ENCODE measurements at regions not wholly inside any gene's neighbourhood (a gene's known extent, or its start where the extent isn't known, plus 50 kb on each side); places are given as distances from the start of the nearest gene placed in this dataset.

GRCh38 chr15:70406617-70407335, 309.1 kb upstream of the TLE3 start:
- Histone ChIP-seq H3K27ac (ENCODE audit: low read length) (no peak overlapping the region), H4K20me1 (ENCODE audit: insufficient read depth) (no peaks in the 10 kb centered on the region), H3K4me3 (ENCODE audit: low read length) (no peak overlapping the region), H2AFZ (ENCODE audit: low read depth, low read length) (no peak overlapping the region), H3F3A (ENCODE audit: insufficient read depth, low read length, poor library complexity, severe bottlenecking) (no peaks in the 10 kb centered on the region), H3K79me2 (replicated peaks; ENCODE audit: insufficient read depth, low read length) (no peaks in the 10 kb centered on the region), H3K9ac (ENCODE audit: low read length) (no peak overlapping the region), H3K27me3 (ENCODE audit: insufficient read depth, low read depth, low read length) (no peaks in the 10 kb centered on the region), H3K36me3 (ENCODE audit: insufficient read depth, low read length) (no peaks in the 10 kb centered on the region), H3K9me3 (ENCODE audit: low read length) (no peaks in the 10 kb centered on the region), H3K4me2 (ENCODE audit: low read length) (no peak overlapping the region), H3K9me2 (ENCODE audit: insufficient read depth, low read length) (no peaks in the 10 kb centered on the region)
- TF ChIP-seq EZH2 (IDR thresholded peaks at IDR 0.05; ENCODE audit: borderline replicate concordance, insufficient read depth, low read length, poor library complexity, severe bottlenecking) (no peak), TAF1 (IDR thresholded peaks at IDR 0.05; ENCODE audit: low read depth) (no peak), MXI1 (conservative IDR thresholded peaks at IDR 0.05; ENCODE audit: poor library complexity, severe bottlenecking) (no peak), REST (IDR thresholded peaks at IDR 0.05; ENCODE audit: borderline replicate concordance) (no peak), EP300 (conservative IDR thresholded peaks at IDR 0.05; ENCODE audit: poor library complexity, severe bottlenecking) (no peak), RAD21 (conservative IDR thresholded peaks at IDR 0.05) (no peak), CTCF (IDR thresholded peaks at IDR 0.05; ENCODE audit: poor library complexity, severe bottlenecking) (no peak), SMC3 (conservative IDR thresholded peaks at IDR 0.05; ENCODE audit: poor library complexity) (no peak), POLR2AphosphoS5 (IDR thresholded peaks at IDR 0.05) (no peak)

GRCh38 chr15:70401709-70402108, 304.0 kb upstream of the TLE3 start:
- Histone ChIP-seq H3K27ac (ENCODE audit: low read length) (no peak overlapping the region), H3K9me2 (ENCODE audit: insufficient read depth, low read length) (no peaks in the 10 kb centered on the region), H3K4me2 (ENCODE audit: low read length) (no peak overlapping the region), H3K79me2 (replicated peaks; ENCODE audit: insufficient read depth, low read length) (no peaks in the 10 kb centered on the region), H2AFZ (ENCODE audit: low read depth, low read length) (no peak overlapping the region), H3F3A (ENCODE audit: insufficient read depth, low read length, poor library complexity, severe bottlenecking) (no peaks in the 10 kb centered on the region), H4K20me1 (ENCODE audit: insufficient read depth) (no peaks in the 10 kb centered on the region), H3K27me3 (ENCODE audit: insufficient read depth, low read depth, low read length) (no peaks in the 10 kb centered on the region), H3K4me3 (ENCODE audit: low read length) (no peak overlapping the region), H3K9ac (ENCODE audit: low read length) (no peak overlapping the region), H3K36me3 (ENCODE audit: insufficient read depth, low read length) (no peaks in the 10 kb centered on the region), H3K9me3 (ENCODE audit: low read length) (no peaks in the 10 kb centered on the region)
- TF ChIP-seq SMC3 (conservative IDR thresholded peaks at IDR 0.05; ENCODE audit: poor library complexity), result no peak
- no peak for TF ChIP-seq TAF1 (IDR thresholded peaks at IDR 0.05; ENCODE audit: low read depth)
- no peak for TF ChIP-seq RAD21 (conservative IDR thresholded peaks at IDR 0.05)
- TF ChIP-seq POLR2AphosphoS5 (IDR thresholded peaks at IDR 0.05), result no peak
- TF ChIP-seq EP300 (conservative IDR thresholded peaks at IDR 0.05; ENCODE audit: poor library complexity, severe bottlenecking), result no peak
- TF ChIP-seq MXI1 (conservative IDR thresholded peaks at IDR 0.05; ENCODE audit: poor library complexity, severe bottlenecking), result no peak
- TF ChIP-seq CTCF (IDR thresholded peaks at IDR 0.05; ENCODE audit: poor library complexity, severe bottlenecking), result no peak
- no peak for TF ChIP-seq EZH2 (IDR thresholded peaks at IDR 0.05; ENCODE audit: borderline replicate concordance, insufficient read depth, low read length, poor library complexity, severe bottlenecking)
- no peak for TF ChIP-seq REST (IDR thresholded peaks at IDR 0.05; ENCODE audit: borderline replicate concordance)

All from neural cell (in vitro differentiated cells).